Tibial nerve (tissue), 4 donors: ENCODE measurements at regions not wholly inside any gene's neighbourhood (a gene's known extent, or its start where the extent isn't known, plus 50 kb on each side); places are given as distances from the start of the nearest gene placed in this dataset.

Experiments
- DNase-seq, 2 donors: peaks; one replicate each; pipeline ENCODE4 v3.0.0-alpha.2; 2019; ENCODE audit warnings: low spot score in 2 of 2
- H3K27ac ChIP-seq, 4 donors: fragments of 200-600 bp; sonication (generic) in 3 of 4; one replicate each; pipeline ENCODE4 v1.5.1; 2017 to 2019; ENCODE audit warnings: mild to moderate bottlenecking in 1 of 4
- H3K27me3 ChIP-seq, 2 donors: fragments of 200-600 bp; sonication (generic) in 1 of 2; one replicate each; pipeline versions ENCODE4 v1.5.1 to v1.6.0; 2017 to 2019
- H3K36me3 ChIP-seq, 3 donors: fragments of 200-600 bp; sonication (generic); one replicate each; pipeline ENCODE4 v1.5.1; 2018 to 2019
- H3K4me1 ChIP-seq, 4 donors: fragments of 200-600 bp; sonication (generic) in 3 of 4; one replicate each; pipeline ENCODE4 v1.5.1; 2017 to 2019
- H3K4me3 ChIP-seq, 4 donors: fragments of 200-600 bp; sonication (generic) in 3 of 4; one replicate each; pipeline ENCODE4 v1.5.1; 2017 to 2019; ENCODE audit warnings: mild to moderate bottlenecking in 1 of 4, moderate library complexity in 1 of 4
- H3K9me3 ChIP-seq, 4 donors: fragments of 200-600 bp; sonication (generic) in 3 of 4; one replicate each; pipeline ENCODE4 v1.5.1; 2017 to 2019
- CTCF ChIP-seq, 5 experiments: fragments of 200-600 bp in 3 of 5; fragments of 450-650 bp in 2 of 5; sonication (generic) in 3 of 5; IDR thresholded peaks; one replicate each; pipeline ENCODE4 v1.5.1; 2016 to 2019; ENCODE audit warnings: antibody characterized with exemption in 5 of 5, mild to moderate bottlenecking in 3 of 5, moderate library complexity in 2 of 5
- EP300 ChIP-seq, 2 donors: sonication (generic); formaldehyde crosslinking; IDR thresholded peaks; one replicate each; pipeline ENCODE4 v1.6.1; 2017; ENCODE audit warnings: antibody characterized with exemption in 2 of 2, mild to moderate bottlenecking in 1 of 2
- POLR2A ChIP-seq, 2 donors: fragments of 450-650 bp; IDR thresholded peaks; one replicate each; pipeline ENCODE4 v1.6.1; 2017; ENCODE audit warnings: antibody characterized with exemption in 2 of 2, mild to moderate bottlenecking in 2 of 2, moderate library complexity in 2 of 2
- WGBS, 2 donors: methylation state at CpG; one replicate each; pipeline ENCODE4 v1.1.5; 2018; 5-methylcytosine and 5-hydroxymethylcytosine counted together

GRCh38 chr10:53022611-53023088 is 250.1 kb upstream of the MBL2 start:
- no peak for DNase-seq
- Histone ChIP-seq H3K27ac (no peak overlapping the region), H3K4me3 (no peak overlapping the region), H3K27me3 (no peaks in the 10 kb centered on the region), H3K4me1 (peaks cover 0 to 10% (median 0%) of the 10 kb centered on the region in 4 donors), H3K9me3 (no peaks in the 10 kb centered on the region), H3K36me3 (no peaks in the 10 kb centered on the region)
- 75% methylated on average over 5 of the region's 5 CpGs for WGBS, 2 donors
- TF ChIP-seq EP300 (IDR thresholded peaks at IDR 0.05) (no peak), POLR2A (IDR thresholded peaks at IDR 0.05) (no peak), CTCF (IDR thresholded peaks at IDR 0.05) (no peak)

- no peaks in the 10 kb centered on the region for H3K27me3 ChIP-seq
- 66 to 74% methylated on average over 3 of the region's 3 CpGs for WGBS, 2 donors
- DNase-seq = no peak
- H3K4me1 ChIP-seq = no peaks in the 10 kb centered on the region
- no peaks in the 10 kb centered on the region for H3K36me3 ChIP-seq
- H3K4me3 ChIP-seq = no peak overlapping the region
- no peak overlapping the region for H3K27ac ChIP-seq
- TF ChIP-seq POLR2A (IDR thresholded peaks at IDR 0.05) (no peak), CTCF (IDR thresholded peaks at IDR 0.05) (no peak), EP300 (IDR thresholded peaks at IDR 0.05) (no peak)
- H3K9me3 ChIP-seq = no peaks in the 10 kb centered on the region
Measured at GRCh38 chr10:53013201-53013810, 240.7 kb upstream of the MBL2 start.

GRCh38 chr10:53009961-53010907 is 237.7 kb upstream of the MBL2 start:
- H3K27me3 ChIP-seq = no peaks in the 10 kb centered on the region
- no peak for DNase-seq

GRCh38 chr10:53007527-53007842 is 234.9 kb upstream of the MBL2 start:
- Histone ChIP-seq H3K9me3 (no peaks in the 10 kb centered on the region), H3K27ac (no peak overlapping the region), H3K4me3 (no peak overlapping the region), H3K36me3 (no peaks in the 10 kb centered on the region), H3K27me3 (no peaks in the 10 kb centered on the region), H3K4me1 (no peaks in the 10 kb centered on the region)
- no peak for DNase-seq
- 71 to 72% methylated on average over 1 of the region's 1 CpG for WGBS, 2 donors
- TF ChIP-seq POLR2A (IDR thresholded peaks at IDR 0.05) (no peak), CTCF (IDR thresholded peaks at IDR 0.05) (no peak), EP300 (IDR thresholded peaks at IDR 0.05) (no peak)

More at GRCh38 chr10:53009961-53010907, 237.7 kb upstream of the MBL2 start:
- Histone ChIP-seq H3K4me1 (no peaks in the 10 kb centered on the region), H3K4me3 (no peak overlapping the region), H3K9me3 (no peaks in the 10 kb centered on the region), H3K27ac (no peak overlapping the region), H3K36me3 (no peaks in the 10 kb centered on the region)
- WGBS, 2 donors = 59 to 62% methylated on average over 4 of the region's 4 CpGs
- TF ChIP-seq EP300 (IDR thresholded peaks at IDR 0.05) (no peak), CTCF (IDR thresholded peaks at IDR 0.05) (no peak), POLR2A (IDR thresholded peaks at IDR 0.05) (no peak)
